NB4 (cell line): ENCODE measurements at regions not wholly inside any gene's neighbourhood (a gene's known extent, or its start where the extent isn't known, plus 50 kb on each side); places are given as distances from the start of the nearest gene placed in this dataset.
"Not testable (repeated sequence)": the region's sequence is repeated elsewhere in the genome, so short reads cannot be mapped to it uniquely, and the experiment has no call there.

ENCODE experiments used
- DNase-seq: peaks from one replicate; pipeline ENCODE4 v3.0.0; 2010; ENCODE audit warnings: low read depth
- H3K4me3 ChIP-seq: one replicate; pipeline ENCODE4 v1.5.1; 2011; ENCODE audit warnings: mild to moderate bottlenecking, low read depth, low read length, moderate library complexity
- MAX ChIP-seq: IDR thresholded peaks from 2 replicates; pipeline ENCODE4 v1.6.1; 2011; ENCODE audit warnings: low read depth, low read length
- MYC ChIP-seq: IDR thresholded peaks from 2 replicates; pipeline ENCODE4 v1.6.1; 2011; ENCODE audit warnings: low read depth, low read length
- POLR2A ChIP-seq: IDR thresholded peaks from 2 replicates; pipeline ENCODE4 v1.6.1; 2011; ENCODE audit warnings: mild to moderate bottlenecking; ENCODE audit not compliant: insufficient read length; ENCODE audit errors: extremely low read depth
- TF ChIP-seq, protein P1 (sequence below): IDR thresholded peaks from one replicate; pipeline ENCODE4 v1.5.1; 2012; ENCODE audit warnings: low read depth, low read length

- TF ChIP-seq MYC (no peak), POLR2A (no peak), MAX (no peak)
- TF ChIP-seq, protein P1, sequence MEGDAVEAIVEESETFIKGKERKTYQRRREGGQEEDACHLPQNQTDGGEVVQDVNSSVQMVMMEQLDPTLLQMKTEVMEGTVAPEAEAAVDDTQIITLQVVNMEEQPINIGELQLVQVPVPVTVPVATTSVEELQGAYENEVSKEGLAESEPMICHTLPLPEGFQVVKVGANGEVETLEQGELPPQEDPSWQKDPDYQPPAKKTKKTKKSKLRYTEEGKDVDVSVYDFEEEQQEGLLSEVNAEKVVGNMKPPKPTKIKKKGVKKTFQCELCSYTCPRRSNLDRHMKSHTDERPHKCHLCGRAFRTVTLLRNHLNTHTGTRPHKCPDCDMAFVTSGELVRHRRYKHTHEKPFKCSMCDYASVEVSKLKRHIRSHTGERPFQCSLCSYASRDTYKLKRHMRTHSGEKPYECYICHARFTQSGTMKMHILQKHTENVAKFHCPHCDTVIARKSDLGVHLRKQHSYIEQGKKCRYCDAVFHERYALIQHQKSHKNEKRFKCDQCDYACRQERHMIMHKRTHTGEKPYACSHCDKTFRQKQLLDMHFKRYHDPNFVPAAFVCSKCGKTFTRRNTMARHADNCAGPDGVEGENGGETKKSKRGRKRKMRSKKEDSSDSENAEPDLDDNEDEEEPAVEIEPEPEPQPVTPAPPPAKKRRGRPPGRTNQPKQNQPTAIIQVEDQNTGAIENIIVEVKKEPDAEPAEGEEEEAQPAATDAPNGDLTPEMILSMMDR = no peak
- H3K4me3 ChIP-seq = no peak overlapping the region
- no peak for DNase-seq
These were observed 1396.3 kb downstream of the GATA3 start for GRCh38 chr10:9450801-9451200.

GRCh38 chr10:9451211-9451773 is 1396.8 kb downstream of the GATA3 start:
- H3K4me3 ChIP-seq = no peak overlapping the region
- TF ChIP-seq POLR2A (no peak), MYC (no peak), MAX (no peak)
- TF ChIP-seq, protein P1 = no peak
- no peak for DNase-seq

DNA sequence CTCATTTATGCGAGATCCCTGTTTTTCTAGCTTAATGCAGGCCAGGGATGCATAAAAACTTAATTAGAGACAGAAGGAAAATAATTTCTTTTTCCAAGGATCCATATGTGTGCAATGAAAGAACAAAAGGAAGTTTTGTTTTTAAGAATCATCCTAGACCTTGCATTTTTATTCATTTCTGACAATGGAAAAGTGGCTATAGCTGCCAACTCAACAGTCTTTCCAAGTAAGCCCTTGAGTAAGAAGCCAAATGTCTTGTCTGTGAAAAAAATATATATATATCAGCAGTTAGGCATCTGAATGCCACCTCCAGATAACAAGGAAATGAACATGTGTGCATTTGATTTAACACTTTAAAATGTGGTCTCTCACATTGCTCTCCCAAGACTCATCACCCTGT is 1397.6 kb downstream of the GATA3 start:
- no peak overlapping the region for H3K4me3 ChIP-seq
- TF ChIP-seq MYC (no peak), POLR2A (no peak), MAX (no peak)
- TF ChIP-seq, protein P1 = no peak
- DNase-seq = no peak

GRCh38 chr10:9453871-9454270 is 1399.4 kb downstream of the GATA3 start:
- H3K4me3 ChIP-seq, DNase-seq: not testable (repeated sequence)

DNA sequence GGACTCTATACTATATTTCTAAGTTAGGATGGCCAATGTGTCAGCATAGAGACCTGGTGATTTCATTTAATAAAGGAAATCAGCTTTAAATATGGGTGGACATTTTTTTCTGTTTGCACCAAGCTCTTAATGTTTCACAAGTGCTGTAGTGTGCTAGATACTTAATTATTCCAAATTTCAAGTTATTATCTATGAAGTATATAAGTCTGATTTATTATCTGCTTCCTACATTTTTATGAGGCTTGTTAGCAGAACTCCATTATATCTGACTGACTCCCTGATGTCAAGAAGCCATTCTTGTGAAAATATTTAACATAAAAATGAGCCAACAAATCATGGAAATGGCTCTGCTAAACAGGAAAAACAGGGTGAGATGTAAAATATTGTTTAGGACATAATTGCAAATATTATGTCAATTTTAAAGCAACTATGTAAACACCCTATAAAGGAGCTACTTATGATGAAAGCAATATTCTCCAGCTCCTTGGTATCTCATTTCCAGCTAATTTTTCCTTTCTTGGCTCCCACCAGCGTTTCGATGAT is 1415.2 kb downstream of the GATA3 start:
- DNase-seq = no peak
- TF ChIP-seq MAX (no peak), POLR2A (no peak), MYC (no peak)
- TF ChIP-seq, protein P1 = no peak
- H3K4me3 ChIP-seq = no peak overlapping the region

GRCh38 chr10:9470581-9470980 is 1416.1 kb downstream of the GATA3 start:
- no peak for DNase-seq
- no peak overlapping the region for H3K4me3 ChIP-seq
- TF ChIP-seq MAX (no peak), POLR2A (no peak), MYC (no peak)
- TF ChIP-seq, protein P1 = no peak
